GM12874 (cell line): ENCODE measurements at regions not wholly inside any gene's neighbourhood (a gene's known extent, or its start where the extent isn't known, plus 50 kb on each side); places are given as distances from the start of the nearest gene placed in this dataset.
A peak's percentile ranks its signal among the peaks of the same experiment; 100 is the strongest.

ENCODE experiments used
- CTCF ChIP-seq: IDR thresholded peaks from 2 replicates; pipeline ENCODE4 v1.5.1; 2011; ENCODE audit warnings: low read depth, mild to moderate bottlenecking, control low read depth, low read length, moderate library complexity; ENCODE audit not compliant: insufficient read depth

- TF ChIP-seq CTCF, result peak; percentile 35; the same call in 1 of the 2 replicates
These were observed 180.6 kb upstream of the NUDT6 start for GRCh38 chr4:123102897-123103471.

- TF ChIP-seq CTCF, result no peak
These were observed 182.1 kb upstream of the NUDT6 start for GRCh38 chr4:123104310-123105025.

- TF ChIP-seq CTCF, result no peak
These were observed 182.6 kb upstream of the NUDT6 start for GRCh38 chr4:123105026-123105420.

- TF ChIP-seq CTCF, result no peak
These were observed 184.3 kb upstream of the NUDT6 start for GRCh38 chr4:123106747-123107146.

GRCh38 chr4:123107444-123108252, 185.3 kb upstream of the NUDT6 start:
- TF ChIP-seq CTCF, result no peak

- no peak for TF ChIP-seq CTCF
These were observed 186.7 kb upstream of the NUDT6 start for GRCh38 chr4:123109139-123109538.

DNA sequence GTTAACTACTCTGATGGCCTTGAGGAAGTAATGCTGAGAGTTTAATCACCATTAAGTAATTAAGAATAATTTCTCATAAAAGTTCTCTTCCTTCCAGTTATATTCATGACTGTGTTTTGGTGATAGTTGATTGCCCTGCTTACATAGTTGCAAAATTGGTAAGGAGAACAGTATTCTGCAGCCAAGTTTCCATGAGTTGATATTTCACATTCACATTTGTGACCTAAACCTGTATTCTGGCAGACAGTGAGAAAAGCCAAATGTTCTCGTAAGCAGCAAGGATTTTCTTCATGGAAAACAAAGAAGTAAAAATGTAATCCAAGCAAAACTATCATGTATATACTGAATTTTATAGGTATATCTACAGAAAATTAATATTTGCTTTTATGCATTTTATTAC, 187.8 kb upstream of the NUDT6 start:
- TF ChIP-seq CTCF, result no peak
